ENCODE measurements at regions not wholly inside any gene's neighbourhood (a gene's known extent, or its start where the extent isn't known, plus 50 kb on each side); places are given as distances from the start of the nearest gene placed in this dataset.

- no peak for TF ChIP-seq EGR1 (IDR thresholded peaks at IDR 0.05; ENCODE audit: borderline replicate concordance, low read depth, low read length)
- no peak for TF ChIP-seq RAD21 (IDR thresholded peaks at IDR 0.05 in 1 of 2, conservative IDR thresholded peaks at IDR 0.05 in 1 of 2; ENCODE audit: low read depth in 2 of 2, low read length in 2 of 2)
These were observed 450.9 kb upstream of the VSTM2A start for GRCh38 chr7:54091322-54091721.

All from H1 (cell line).